ENCODE measurements at regions not wholly inside any gene's neighbourhood (a gene's known extent, or its start where the extent isn't known, plus 50 kb on each side); places are given as distances from the start of the nearest gene placed in this dataset.
"Not testable (repeated sequence)": the region's sequence is repeated elsewhere in the genome, so short reads cannot be mapped to it uniquely, and the experiment has no call there.

DNA sequence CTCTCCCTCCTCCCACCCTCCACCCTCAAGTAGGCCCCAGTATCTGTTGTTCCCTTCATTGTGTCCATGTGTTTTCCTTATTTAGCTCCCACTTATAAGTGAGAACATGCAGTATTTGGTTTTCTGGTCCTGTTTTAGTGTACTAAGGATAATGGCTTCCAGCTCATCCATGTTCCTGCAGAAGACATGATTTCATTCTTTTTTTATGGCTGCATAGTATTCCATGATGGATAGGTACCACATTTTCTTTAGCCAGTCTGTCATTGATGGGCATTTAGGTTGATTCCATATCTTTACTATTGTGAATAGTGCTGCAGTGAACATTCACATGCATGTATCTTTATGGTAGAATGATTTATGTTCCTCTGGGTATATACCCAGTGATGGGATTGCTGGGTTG lies 114.3 kb upstream of the NR3C1 start:
- H3K4me3 ChIP-seq (ENCODE audit: low read length); H3K27me3 ChIP-seq (ENCODE audit: control insufficient read depth, insufficient read depth); intact Hi-C loops (cut with DNase I); DNase-seq; H3K4me1 ChIP-seq (ENCODE audit: control insufficient read depth, insufficient read depth, low read length); ATAC-seq; H3K9me3 ChIP-seq (ENCODE audit: control insufficient read depth, low read length); H3K27ac ChIP-seq (ENCODE audit: low read length): not testable (repeated sequence)

DNA sequence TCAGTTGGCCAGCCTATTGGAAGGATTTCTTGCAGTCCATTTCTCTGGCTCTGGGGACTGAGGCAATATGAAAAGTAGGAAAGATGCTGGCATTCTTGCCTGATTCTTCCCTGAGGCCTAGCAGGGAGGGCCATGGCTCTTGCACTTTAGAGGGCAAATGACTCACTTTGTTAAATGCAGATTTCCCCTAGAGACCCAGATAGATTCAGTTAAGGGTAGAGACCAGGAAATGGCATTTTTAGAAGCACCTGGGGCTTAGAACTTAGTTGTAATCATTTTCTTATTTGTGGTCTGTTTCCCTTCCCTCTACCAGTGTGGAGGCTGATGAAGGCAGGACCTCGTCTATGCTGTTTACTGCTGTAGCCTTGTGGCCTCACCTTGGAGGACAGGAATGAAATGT lies 112.8 kb upstream of the NR3C1 start:
- 100% methylated on average over 1 of the region's 1 CpG for WGBS
- Histone ChIP-seq H3K27ac (ENCODE audit: low read length) (no peak overlapping the region), H3K4me3 (ENCODE audit: low read length) (no peak overlapping the region), H3K27me3 (ENCODE audit: control insufficient read depth, insufficient read depth) (no peaks in the 10 kb centered on the region), H3K9me3 (ENCODE audit: control insufficient read depth, low read length) (no peaks in the 10 kb centered on the region), H3K4me1 (ENCODE audit: control insufficient read depth, insufficient read depth, low read length) (peaks cover 4% of the 10 kb centered on the region)
- ATAC-seq (no peak), DNase-seq (no peak)
- intact Hi-C loops (cut with DNase I), result no loop called here

DNA sequence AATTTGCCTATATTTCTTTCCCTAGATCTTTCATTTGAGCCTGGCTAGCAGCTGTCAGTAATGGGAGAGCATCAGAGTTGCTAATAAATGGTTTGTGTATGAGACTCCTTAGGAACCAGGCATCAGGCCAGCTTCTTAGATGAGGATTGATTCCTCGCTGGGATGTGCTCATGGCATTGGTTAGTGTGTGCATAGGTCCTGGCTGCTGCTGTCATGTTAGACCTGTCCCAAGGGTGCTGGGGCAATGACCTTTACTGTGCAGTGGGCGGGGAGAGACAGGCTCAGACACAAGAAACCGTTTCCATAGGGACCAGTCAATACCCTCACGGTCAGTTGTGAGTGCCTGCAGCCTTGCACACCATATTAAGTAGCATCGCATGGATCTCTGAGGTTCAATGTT lies 112.3 kb upstream of the NR3C1 start:
- no peaks in the 10 kb centered on the region for H3K9me3 ChIP-seq (ENCODE audit: control insufficient read depth, low read length)
- peaks cover 4% of the 10 kb centered on the region for H3K4me1 ChIP-seq (ENCODE audit: control insufficient read depth, insufficient read depth, low read length)
- ATAC-seq (peak; percentile 50 to 51), DNase-seq (peak in 2 of 3 donors; percentile 28 to 31)
- intact Hi-C loops (cut with DNase I), result no loop called here
- H3K27me3 ChIP-seq (ENCODE audit: control insufficient read depth, insufficient read depth), result no peaks in the 10 kb centered on the region
- 65% methylated on average over 5 of the region's 5 CpGs for WGBS
- H3K4me3 ChIP-seq (ENCODE audit: low read length), result no peak overlapping the region
- no peak overlapping the region for H3K27ac ChIP-seq (ENCODE audit: low read length)

DNA sequence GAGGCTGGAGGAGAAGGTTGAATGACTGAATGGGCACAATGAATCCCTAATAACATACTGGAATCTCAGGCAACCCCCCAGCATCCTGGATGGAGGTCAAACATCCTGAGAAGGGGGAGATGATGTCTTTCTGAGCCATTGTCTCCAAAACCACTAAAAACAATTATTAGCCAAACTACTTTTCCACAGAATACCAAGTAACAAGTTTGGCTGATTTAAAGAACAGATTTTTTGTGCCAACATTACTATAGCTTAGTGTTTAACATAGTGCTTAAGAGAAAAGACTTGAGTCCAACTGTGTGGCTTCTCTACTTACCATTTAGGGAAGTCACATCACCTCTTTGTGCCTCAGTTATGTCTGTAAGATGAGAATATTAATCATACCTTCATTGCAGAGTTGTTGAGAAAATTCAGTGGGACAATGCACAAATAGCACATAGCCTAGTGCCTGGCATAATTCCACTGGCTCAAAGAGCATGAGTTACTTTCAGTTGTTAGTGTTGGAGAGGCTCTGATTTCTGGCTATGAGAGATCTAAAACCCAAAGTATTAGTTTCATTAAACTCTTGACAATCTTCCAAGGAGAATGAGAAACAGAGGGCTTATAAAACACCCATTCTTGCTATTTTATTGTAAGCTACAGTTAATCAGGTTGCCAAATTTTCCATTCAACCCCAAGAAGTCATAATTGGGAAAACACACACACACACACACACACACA lies 111.3 kb upstream of the NR3C1 start:
- intact Hi-C loops (cut with DNase I), result no loop called here
- Histone ChIP-seq H3K4me1 (ENCODE audit: control insufficient read depth, insufficient read depth, low read length) (peaks cover 4% of the 10 kb centered on the region), H3K9me3 (ENCODE audit: control insufficient read depth, low read length) (no peaks in the 10 kb centered on the region), H3K27ac (ENCODE audit: low read length) (no peak overlapping the region), H3K27me3 (ENCODE audit: control insufficient read depth, insufficient read depth) (no peaks in the 10 kb centered on the region), H3K4me3 (ENCODE audit: low read length) (no peak overlapping the region)
- DNase-seq (no peak), ATAC-seq (no peak)

DNA sequence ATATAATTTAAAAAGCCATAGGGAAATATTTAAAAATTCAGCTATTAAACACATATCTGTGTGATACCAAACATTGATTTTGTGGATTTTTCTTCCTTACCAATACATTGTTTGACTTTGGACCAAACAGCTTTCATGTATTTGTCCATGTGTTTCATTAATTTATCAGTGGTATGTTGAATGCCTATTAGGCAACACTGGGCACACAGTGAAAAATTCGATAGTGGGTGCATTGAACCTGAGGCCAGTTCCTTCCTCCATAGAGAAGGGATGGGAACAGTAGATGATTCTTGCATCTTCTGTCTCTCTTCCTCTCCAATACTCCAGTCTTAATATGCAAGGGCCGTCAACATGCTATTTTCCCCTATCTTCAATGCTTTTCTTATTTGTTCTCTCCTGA lies 110.2 kb upstream of the NR3C1 start:
- intact Hi-C loops (cut with DNase I), result no loop called here
- DNase-seq, result no peak
- WGBS, result 98% methylated on average over 2 of the region's 2 CpGs

DNA sequence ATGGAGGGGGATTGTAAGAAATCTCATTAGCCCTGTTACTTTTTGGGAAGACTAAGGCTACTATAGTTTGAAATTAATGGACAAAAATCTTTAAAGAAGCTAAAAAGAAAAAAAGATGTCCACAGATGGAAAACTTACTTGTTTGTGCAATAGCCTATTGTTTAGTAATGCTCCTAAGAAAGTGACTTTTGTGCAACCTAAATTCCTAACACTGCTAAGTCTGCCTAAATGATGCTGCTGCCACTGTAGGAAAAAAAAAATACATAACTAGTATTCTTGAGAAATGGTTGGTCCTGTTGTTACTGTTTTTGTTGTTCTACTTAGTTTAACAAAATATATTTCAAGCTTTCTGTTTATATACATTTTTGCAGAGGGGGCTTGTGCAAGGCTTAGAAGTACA lies 108.2 kb upstream of the NR3C1 start:
- Histone ChIP-seq H3K4me1 (ENCODE audit: control insufficient read depth, insufficient read depth, low read length) (peaks cover 4% of the 10 kb centered on the region), H3K27me3 (ENCODE audit: control insufficient read depth, insufficient read depth) (no peaks in the 10 kb centered on the region), H3K9me3 (ENCODE audit: control insufficient read depth, low read length) (no peaks in the 10 kb centered on the region), H3K4me3 (ENCODE audit: low read length) (no peak overlapping the region), H3K27ac (ENCODE audit: low read length) (no peak overlapping the region)
- intact Hi-C loops (cut with DNase I), result no loop called here
- DNase-seq (no peak), ATAC-seq (no peak)

More for the DNA sequence above, 110.2 kb upstream of the NR3C1 start:
- Histone ChIP-seq H3K4me3 (ENCODE audit: low read length) (no peak overlapping the region), H3K9me3 (ENCODE audit: control insufficient read depth, low read length) (no peaks in the 10 kb centered on the region), H3K4me1 (ENCODE audit: control insufficient read depth, insufficient read depth, low read length) (peaks cover 4% of the 10 kb centered on the region), H3K27ac (ENCODE audit: low read length) (no peak overlapping the region), H3K27me3 (ENCODE audit: control insufficient read depth, insufficient read depth) (no peaks in the 10 kb centered on the region)
- no peak for ATAC-seq

DNA sequence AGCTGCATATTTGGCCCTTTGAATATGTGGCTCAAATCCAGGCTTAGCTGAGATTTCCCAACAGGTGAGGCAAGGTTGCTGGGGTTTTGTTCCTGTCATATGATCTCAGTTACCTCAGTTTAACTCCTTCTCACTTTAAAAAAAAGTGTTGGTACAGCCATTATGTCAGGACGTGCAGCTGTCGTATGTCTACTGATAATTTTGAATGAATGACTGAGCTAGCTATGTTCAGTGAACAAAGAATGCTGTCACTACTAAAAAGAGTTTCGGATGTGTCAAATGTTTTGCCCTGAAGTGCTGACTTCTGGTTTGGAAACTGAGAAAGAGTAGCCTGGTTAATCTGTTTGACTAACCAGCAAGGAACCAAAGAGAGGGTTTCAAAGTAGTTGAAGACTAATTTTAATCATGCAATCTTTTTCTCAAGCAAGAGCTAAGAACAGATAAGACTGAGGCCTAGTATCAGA lies 106.3 kb upstream of the NR3C1 start:
- no peak overlapping the region for H3K4me3 ChIP-seq (ENCODE audit: low read length)
- DNase-seq (no peak), ATAC-seq (no peak)
- intact Hi-C loops (cut with DNase I), result no loop called here
- no peaks in the 10 kb centered on the region for H3K9me3 ChIP-seq (ENCODE audit: control insufficient read depth, low read length)
- no peaks in the 10 kb centered on the region for H3K27me3 ChIP-seq (ENCODE audit: control insufficient read depth, insufficient read depth)
- H3K4me1 ChIP-seq (ENCODE audit: control insufficient read depth, insufficient read depth, low read length), result no peaks in the 10 kb centered on the region
- 61% methylated on average over 3 of the region's 3 CpGs for WGBS
- no peak overlapping the region for H3K27ac ChIP-seq (ENCODE audit: low read length)

DNA sequence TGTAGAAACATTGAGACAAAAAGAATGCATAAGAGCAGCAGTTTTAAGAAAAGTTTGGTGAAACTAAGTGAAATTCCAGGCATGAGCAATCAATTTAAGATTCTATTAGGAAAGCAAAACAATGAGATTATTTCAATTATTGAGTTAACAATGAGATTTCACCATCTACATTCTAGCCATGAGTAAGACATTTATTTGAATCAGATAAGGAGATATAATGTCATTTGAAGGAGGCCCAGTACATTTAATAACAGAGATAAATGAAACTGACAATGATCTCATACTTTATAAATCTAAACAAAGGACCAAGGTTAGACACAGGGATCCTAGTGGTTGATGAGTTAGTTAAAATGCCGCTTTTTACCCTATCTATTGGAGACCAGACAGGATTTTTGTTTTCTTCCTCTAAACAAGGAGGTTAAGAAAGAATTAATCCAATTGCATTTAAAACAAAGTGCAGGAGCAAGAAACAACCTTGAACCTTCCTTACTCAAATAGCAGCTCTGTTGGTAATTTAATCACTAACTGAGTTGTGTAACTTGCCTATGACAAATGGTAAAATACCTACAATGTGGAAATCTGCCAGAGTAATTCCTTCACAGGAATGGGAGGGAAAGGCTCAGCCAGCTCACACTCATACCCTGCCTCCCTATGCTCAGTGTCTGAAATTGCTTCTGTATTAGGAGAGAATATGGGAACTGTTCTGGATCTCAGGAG lies 103.5 kb upstream of the NR3C1 start:
- H3K4me3 ChIP-seq (ENCODE audit: low read length), result no peak overlapping the region
- no peaks in the 10 kb centered on the region for H3K27me3 ChIP-seq (ENCODE audit: control insufficient read depth, insufficient read depth)
- H3K9me3 ChIP-seq (ENCODE audit: control insufficient read depth, low read length), result no peaks in the 10 kb centered on the region
- 70% methylated on average over 1 of the region's 1 CpG for WGBS
- no peak overlapping the region for H3K27ac ChIP-seq (ENCODE audit: low read length)
- ATAC-seq (peak; percentile 78 to 85), DNase-seq (no peak)
- H3K4me1 ChIP-seq (ENCODE audit: control insufficient read depth, insufficient read depth, low read length), result no peaks in the 10 kb centered on the region
- intact Hi-C loops (cut with DNase I), result no loop called here

DNA sequence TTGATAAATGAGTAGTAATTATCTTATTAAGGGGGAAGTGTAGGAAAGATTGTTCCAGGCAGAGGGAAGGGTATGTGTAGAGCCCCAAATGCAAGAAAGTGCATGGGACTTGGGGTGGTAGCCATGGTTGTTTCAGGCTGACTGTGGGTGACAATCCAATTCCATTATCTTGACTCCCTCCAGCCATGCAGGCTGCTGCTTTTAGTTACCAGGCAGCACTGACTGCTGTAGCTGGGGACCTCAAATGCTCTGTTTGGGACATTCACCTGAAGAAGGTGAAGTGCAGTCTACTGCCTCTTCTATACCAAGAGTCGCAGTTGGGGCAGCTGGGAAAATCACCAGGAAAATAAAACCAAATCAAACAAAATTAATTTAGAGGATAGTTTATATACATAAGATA lies 102.4 kb upstream of the NR3C1 start:
- WGBS, result 100% methylated on average over 1 of the region's 1 CpG
- intact Hi-C loops (cut with DNase I), result no loop called here

DNA sequence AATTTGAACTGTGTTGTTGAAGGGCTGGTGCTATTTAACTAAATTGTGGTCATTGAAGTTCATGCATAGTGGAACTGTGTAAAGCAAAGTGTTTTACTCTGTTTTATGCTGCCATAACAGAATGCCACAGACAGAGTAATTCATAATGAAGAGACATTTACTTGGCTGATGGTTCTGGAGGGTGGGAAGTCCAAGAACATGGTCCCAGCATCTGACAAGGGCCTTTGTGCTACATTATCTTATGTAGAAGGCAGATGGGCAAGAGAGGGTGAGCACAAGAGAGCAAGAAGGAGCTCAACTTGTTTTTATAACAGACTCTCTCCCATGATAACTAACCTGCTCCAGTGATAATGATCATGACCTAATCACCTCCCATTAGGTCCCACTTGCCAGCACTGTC lies 101.9 kb upstream of the NR3C1 start:
- intact Hi-C loops (cut with DNase I), result no loop called here
- Histone ChIP-seq H3K27me3 (ENCODE audit: control insufficient read depth, insufficient read depth) (no peaks in the 10 kb centered on the region), H3K4me1 (ENCODE audit: control insufficient read depth, insufficient read depth, low read length) (peaks cover 5% of the 10 kb centered on the region), H3K9me3 (ENCODE audit: control insufficient read depth, low read length) (no peaks in the 10 kb centered on the region), H3K27ac (ENCODE audit: low read length) (no peak overlapping the region), H3K4me3 (ENCODE audit: low read length) (no peak overlapping the region)
- ATAC-seq (no peak), DNase-seq (no peak)

More for the DNA sequence above, 102.4 kb upstream of the NR3C1 start:
- Histone ChIP-seq H3K9me3 (ENCODE audit: control insufficient read depth, low read length) (no peaks in the 10 kb centered on the region), H3K27ac (ENCODE audit: low read length) (no peak overlapping the region), H3K27me3 (ENCODE audit: control insufficient read depth, insufficient read depth) (no peaks in the 10 kb centered on the region), H3K4me3 (ENCODE audit: low read length) (no peak overlapping the region), H3K4me1 (ENCODE audit: control insufficient read depth, insufficient read depth, low read length) (peaks cover 5% of the 10 kb centered on the region)
- no peak for ATAC-seq
- DNase-seq, result no peak

DNA sequence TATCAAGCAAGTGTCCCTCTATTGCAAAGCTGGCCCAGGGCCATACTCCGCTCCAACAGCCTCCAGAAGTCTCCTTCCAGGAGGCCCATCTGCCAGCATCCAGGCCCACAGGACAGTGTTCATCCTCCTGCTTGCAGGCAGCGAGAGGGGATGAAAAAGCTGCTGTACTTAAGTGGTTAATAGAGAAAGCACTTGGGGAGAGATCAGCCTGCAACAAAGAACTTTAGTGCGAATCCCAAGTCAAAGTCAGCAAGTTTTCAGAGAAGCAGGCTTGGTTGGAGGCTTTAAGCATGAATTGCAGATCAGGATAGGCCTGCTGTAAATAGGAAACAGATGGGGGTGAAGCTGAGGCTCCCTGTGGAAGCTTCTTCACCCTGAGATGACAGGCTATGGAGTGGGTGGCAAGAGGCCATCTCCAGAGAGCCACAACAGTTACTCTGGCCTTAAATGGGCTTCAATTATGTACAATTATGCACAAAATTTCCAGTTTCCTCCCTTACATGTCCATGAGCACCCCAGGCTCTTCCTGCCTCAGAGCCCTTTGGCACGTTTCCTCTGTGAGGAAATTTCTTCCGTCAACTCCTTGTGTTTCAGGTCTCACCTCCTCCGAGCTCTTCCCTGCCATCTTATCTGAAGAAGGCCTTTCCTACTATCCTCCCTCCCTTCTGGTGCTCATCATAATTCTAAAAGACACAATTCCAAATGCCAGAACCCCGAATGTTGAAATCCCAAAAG lies 98.0 kb upstream of the NR3C1 start:
- H3K9me3 ChIP-seq (ENCODE audit: control insufficient read depth, low read length), result no peaks in the 10 kb centered on the region
- 71% methylated on average over 7 of the region's 7 CpGs for WGBS
- peaks cover 5% of the 10 kb centered on the region for H3K4me1 ChIP-seq (ENCODE audit: control insufficient read depth, insufficient read depth, low read length)
- DNase-seq (peak in 1 of 3 donors; percentile 24), ATAC-seq (no peak)
- no peak overlapping the region for H3K4me3 ChIP-seq (ENCODE audit: low read length)
- intact Hi-C loops (cut with DNase I), result no loop called here
- peak overlapping the region; percentile 19 for H3K27ac ChIP-seq (ENCODE audit: low read length)
- no peaks in the 10 kb centered on the region for H3K27me3 ChIP-seq (ENCODE audit: control insufficient read depth, insufficient read depth)

Measured in right cardiac atrium (tissue), 5 donors.